ENCODE measurements at regions not wholly inside any gene's neighbourhood (a gene's known extent, or its start where the extent isn't known, plus 50 kb on each side); places are given as distances from the start of the nearest gene placed in this dataset.

- ATAC-seq (no peak), DNase-seq (ENCODE audit: low spot score) (no peak)
- no peaks in the 10 kb centered on the region for H3K36me3 Mint-ChIP-seq
- no peaks in the 10 kb centered on the region for H3K4me1 Mint-ChIP-seq (ENCODE audit: low read depth in 2 of 2)
- H3K27ac Mint-ChIP-seq = no peak overlapping the region
- peaks cover 0 to 13% of the 10 kb centered on the region in 2 donors for H3K27me3 Mint-ChIP-seq
- H3K4me3 Mint-ChIP-seq = no peak overlapping the region
- no peaks in the 10 kb centered on the region for H3K9me3 Mint-ChIP-seq
Observed at GRCh38 chr9:20065796-20066700, 277.2 kb upstream of the SLC24A2 start.

GRCh38 chr9:20065046-20065445 lies 276.2 kb upstream of the SLC24A2 start:
- H3K4me1 Mint-ChIP-seq (ENCODE audit: low read depth in 2 of 2) = no peaks in the 10 kb centered on the region
- H3K27me3 Mint-ChIP-seq = peaks cover 0 to 13% of the 10 kb centered on the region in 2 donors

GRCh38 chr9:20054734-20055133 lies 265.9 kb upstream of the SLC24A2 start:
- Mint-ChIP-seq H3K27me3 (peaks cover 10 to 26% of the 10 kb centered on the region in 2 donors), H3K4me3 (no peak overlapping the region), H3K9me3 (no peaks in the 10 kb centered on the region), H3K27ac (no peak overlapping the region), H3K36me3 (no peaks in the 10 kb centered on the region), H3K4me1 (ENCODE audit: low read depth in 2 of 2) (no peaks in the 10 kb centered on the region)
- DNase-seq (ENCODE audit: low spot score) (no peak), ATAC-seq (no peak)

More at GRCh38 chr9:20065046-20065445, 276.2 kb upstream of the SLC24A2 start:
- no peaks in the 10 kb centered on the region for H3K9me3 Mint-ChIP-seq
- DNase-seq (ENCODE audit: low spot score) (no peak), ATAC-seq (no peak)
- no peak overlapping the region for H3K27ac Mint-ChIP-seq
- no peaks in the 10 kb centered on the region for H3K36me3 Mint-ChIP-seq
- no peak overlapping the region for H3K4me3 Mint-ChIP-seq

GRCh38 chr9:20048985-20049384 lies 260.1 kb upstream of the SLC24A2 start:
- peaks cover 0 to 7% of the 10 kb centered on the region in 2 donors for H3K27me3 Mint-ChIP-seq
- no peak for DNase-seq (ENCODE audit: low spot score)

GRCh38 chr9:20048437-20048836 lies 259.6 kb upstream of the SLC24A2 start:
- Mint-ChIP-seq H3K36me3 (no peaks in the 10 kb centered on the region), H3K27me3 (peaks cover 0 to 5% of the 10 kb centered on the region in 2 donors), H3K9me3 (no peaks in the 10 kb centered on the region), H3K4me3 (no peak overlapping the region), H3K4me1 (ENCODE audit: low read depth in 2 of 2) (peaks cover 2 to 3% of the 10 kb centered on the region in 2 donors), H3K27ac (no peak overlapping the region)
- ATAC-seq (no peak), DNase-seq (ENCODE audit: low spot score) (no peak)

More at GRCh38 chr9:20048985-20049384, 260.1 kb upstream of the SLC24A2 start:
- H3K36me3 Mint-ChIP-seq = no peaks in the 10 kb centered on the region
- no peaks in the 10 kb centered on the region for H3K4me1 Mint-ChIP-seq (ENCODE audit: low read depth in 2 of 2)
- no peak overlapping the region for H3K4me3 Mint-ChIP-seq
- H3K27ac Mint-ChIP-seq = no peak overlapping the region
- ATAC-seq = no peak
- H3K9me3 Mint-ChIP-seq = no peaks in the 10 kb centered on the region

GRCh38 chr9:20044686-20045085 lies 255.8 kb upstream of the SLC24A2 start:
- ATAC-seq = no peak
- no peak overlapping the region for H3K4me3 Mint-ChIP-seq
- no peak overlapping the region for H3K27ac Mint-ChIP-seq
- H3K36me3 Mint-ChIP-seq = no peaks in the 10 kb centered on the region
- H3K9me3 Mint-ChIP-seq = no peaks in the 10 kb centered on the region
- peaks cover 13 to 19% of the 10 kb centered on the region in 2 donors for H3K4me1 Mint-ChIP-seq (ENCODE audit: low read depth in 2 of 2)
- no peak for DNase-seq (ENCODE audit: low spot score)
- H3K27me3 Mint-ChIP-seq = no peaks in the 10 kb centered on the region

GRCh38 chr9:20043461-20043860 lies 254.6 kb upstream of the SLC24A2 start:
- no peak for ATAC-seq
- peaks cover 13 to 19% of the 10 kb centered on the region in 2 donors for H3K4me1 Mint-ChIP-seq (ENCODE audit: low read depth in 2 of 2)
- no peak for DNase-seq (ENCODE audit: low spot score)
- H3K27me3 Mint-ChIP-seq = peaks cover 5 to 6% of the 10 kb centered on the region in 2 donors
- H3K27ac Mint-ChIP-seq = peak overlapping the region; percentile 16 to 53
- H3K4me3 Mint-ChIP-seq = peak overlapping the region; percentile 67
- H3K36me3 Mint-ChIP-seq = no peaks in the 10 kb centered on the region
- H3K9me3 Mint-ChIP-seq = no peaks in the 10 kb centered on the region

- Mint-ChIP-seq H3K4me3 (peak overlapping the region; percentile 67), H3K27me3 (peaks cover 5 to 6% of the 10 kb centered on the region in 2 donors), H3K9me3 (no peaks in the 10 kb centered on the region), H3K4me1 (ENCODE audit: low read depth in 2 of 2) (peaks cover 13 to 19% of the 10 kb centered on the region in 2 donors), H3K27ac (peak overlapping the region; percentile 16 to 53), H3K36me3 (no peaks in the 10 kb centered on the region)
- ATAC-seq (peak; percentile 72 to 76), DNase-seq (ENCODE audit: low spot score) (no peak)
Observed at GRCh38 chr9:20043035-20043434, 254.2 kb upstream of the SLC24A2 start.

- peaks cover 13 to 19% of the 10 kb centered on the region in 2 donors for H3K4me1 Mint-ChIP-seq (ENCODE audit: low read depth in 2 of 2)
- H3K27ac Mint-ChIP-seq = peak overlapping the region in 1 of 2 donors; percentile 53
- DNase-seq (ENCODE audit: low spot score) (no peak), ATAC-seq (no peak)
- H3K9me3 Mint-ChIP-seq = no peaks in the 10 kb centered on the region
- no peaks in the 10 kb centered on the region for H3K36me3 Mint-ChIP-seq
- peak overlapping the region; percentile 12 for H3K4me3 Mint-ChIP-seq
- H3K27me3 Mint-ChIP-seq = peaks cover 5 to 6% of the 10 kb centered on the region in 2 donors
Observed at GRCh38 chr9:20042128-20042711, 253.4 kb upstream of the SLC24A2 start.

- H3K27me3 Mint-ChIP-seq = peaks cover 5 to 6% of the 10 kb centered on the region in 2 donors
- no peaks in the 10 kb centered on the region for H3K36me3 Mint-ChIP-seq
- no peaks in the 10 kb centered on the region for H3K9me3 Mint-ChIP-seq
- H3K4me1 Mint-ChIP-seq (ENCODE audit: low read depth in 2 of 2) = peaks cover 13 to 19% of the 10 kb centered on the region in 2 donors
- H3K27ac Mint-ChIP-seq = peak overlapping the region in 1 of 2 donors; percentile 53
- peak; percentile 50 to 62 for ATAC-seq
- no peak for DNase-seq (ENCODE audit: low spot score)
- H3K4me3 Mint-ChIP-seq = peak overlapping the region; percentile 12
Observed at GRCh38 chr9:20041697-20042081, 252.9 kb upstream of the SLC24A2 start.

GRCh38 chr9:20040991-20041696 lies 252.3 kb upstream of the SLC24A2 start:
- no peaks in the 10 kb centered on the region for H3K9me3 Mint-ChIP-seq
- H3K36me3 Mint-ChIP-seq = no peaks in the 10 kb centered on the region
- ATAC-seq (no peak), DNase-seq (ENCODE audit: low spot score) (no peak)
- peaks cover 5 to 6% of the 10 kb centered on the region in 2 donors for H3K27me3 Mint-ChIP-seq
- H3K4me3 Mint-ChIP-seq = no peak overlapping the region
- no peak overlapping the region for H3K27ac Mint-ChIP-seq
- peaks cover 13 to 19% of the 10 kb centered on the region in 2 donors for H3K4me1 Mint-ChIP-seq (ENCODE audit: low read depth in 2 of 2)

- no peak for ATAC-seq
- Mint-ChIP-seq H3K27ac (no peak overlapping the region), H3K36me3 (no peaks in the 10 kb centered on the region), H3K4me3 (no peak overlapping the region), H3K9me3 (no peaks in the 10 kb centered on the region), H3K27me3 (peaks cover 5 to 6% of the 10 kb centered on the region in 2 donors), H3K4me1 (ENCODE audit: low read depth in 2 of 2) (peaks cover 4 to 8% of the 10 kb centered on the region in 2 donors)
- DNase-seq (ENCODE audit: low spot score) = no peak
Observed at GRCh38 chr9:20037699-20038098, 248.9 kb upstream of the SLC24A2 start.

GRCh38 chr9:20033511-20033910 lies 244.7 kb upstream of the SLC24A2 start:
- Mint-ChIP-seq H3K4me1 (ENCODE audit: low read depth in 2 of 2) (no peaks in the 10 kb centered on the region), H3K36me3 (no peaks in the 10 kb centered on the region), H3K9me3 (no peaks in the 10 kb centered on the region), H3K27ac (no peak overlapping the region), H3K27me3 (peaks cover 0 to 5% of the 10 kb centered on the region in 2 donors), H3K4me3 (no peak overlapping the region)
- ATAC-seq (no peak), DNase-seq (ENCODE audit: low spot score) (no peak)
